ACHN (cell line): ENCODE measurements at regions not wholly inside any gene's neighbourhood (a gene's known extent, or its start where the extent isn't known, plus 50 kb on each side); places are given as distances from the start of the nearest gene placed in this dataset.
"Not testable (repeated sequence)": the region's sequence is repeated elsewhere in the genome, so short reads cannot be mapped to it uniquely, and the experiment has no call there.

ENCODE experiments used
- DNase-seq: peaks from one replicate; pipeline ENCODE4 v3.0.0-alpha.2; 2015
- in situ Hi-C: cut with HindIII; loops from 2 replicates; pipeline ENCODE4 v1.10.0; 2017; ENCODE audit warnings: low sequenced_read_pairs, low pct_ligation_motif_present, low pct_unique_long_range_greater_than_20kb

DNA sequence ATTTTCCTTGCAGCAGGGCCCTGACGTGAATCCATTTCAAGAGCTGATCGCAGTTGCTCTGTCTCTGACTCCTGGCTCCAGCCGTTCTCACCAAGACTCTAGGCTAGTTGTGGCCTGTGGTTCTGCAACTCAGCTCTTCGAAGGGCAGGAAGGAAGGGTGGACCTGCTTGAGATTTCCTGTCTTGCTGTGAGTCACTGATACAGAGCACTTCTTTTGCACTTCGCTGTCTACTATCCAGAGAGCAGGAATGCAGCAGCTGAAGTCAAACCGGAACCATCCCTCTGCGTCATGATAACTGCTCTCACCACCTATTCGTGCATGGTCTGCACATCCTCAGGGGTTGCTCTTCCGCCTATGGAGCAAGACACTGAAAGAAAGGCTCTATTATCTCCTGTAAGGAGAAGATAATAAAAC lies 59.7 kb downstream of the RAP2B start:
- in situ Hi-C loops, result no loop called here
- DNase-seq, result peak; percentile 2

DNA sequence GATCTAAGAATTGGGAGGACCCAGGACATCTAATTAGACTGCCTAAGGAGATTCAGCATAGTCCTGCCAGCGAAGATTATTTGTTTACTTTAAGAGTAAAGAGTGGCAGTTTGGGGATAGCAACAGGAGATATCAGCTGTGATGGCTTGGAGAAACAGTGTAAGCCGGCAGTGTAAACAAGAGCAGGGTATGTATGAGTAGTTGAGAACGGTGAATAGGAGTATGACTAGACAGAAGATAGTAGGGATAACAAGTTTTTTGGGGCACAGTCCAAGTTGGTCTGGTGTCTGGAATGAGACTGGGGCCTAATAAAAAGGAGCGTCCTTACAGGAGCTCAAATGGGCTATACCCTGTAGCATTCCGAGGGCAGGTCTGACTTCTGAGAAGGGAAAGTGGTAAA lies 64.9 kb downstream of the RAP2B start:
- in situ Hi-C loops, DNase-seq: not testable (repeated sequence)

DNA sequence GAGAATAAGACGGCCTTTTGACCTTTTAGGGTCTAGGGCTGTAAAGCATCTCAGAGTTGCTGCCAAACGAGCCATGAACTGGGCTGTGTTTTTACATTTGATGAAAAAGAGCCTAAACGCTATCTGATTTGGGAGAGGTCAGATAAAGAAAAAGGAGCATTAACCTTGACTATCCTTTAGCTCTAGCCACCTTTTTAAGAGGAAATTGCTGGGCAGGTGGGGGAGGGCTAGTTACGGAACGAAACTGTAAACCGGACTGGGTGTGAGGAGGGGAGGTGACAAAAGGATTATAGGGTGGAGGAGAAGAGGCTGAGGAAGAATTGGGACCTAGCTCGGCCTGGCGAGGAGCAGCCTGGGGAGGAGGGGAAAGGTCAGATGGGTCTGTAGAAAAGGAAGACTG lies 68.4 kb downstream of the RAP2B start:
- in situ Hi-C loops, DNase-seq: not testable (repeated sequence)

GRCh38 chr3:153231245-153231644 lies 69.2 kb downstream of the RAP2B start:
- in situ Hi-C loops, result not testable (repeated sequence)

DNA sequence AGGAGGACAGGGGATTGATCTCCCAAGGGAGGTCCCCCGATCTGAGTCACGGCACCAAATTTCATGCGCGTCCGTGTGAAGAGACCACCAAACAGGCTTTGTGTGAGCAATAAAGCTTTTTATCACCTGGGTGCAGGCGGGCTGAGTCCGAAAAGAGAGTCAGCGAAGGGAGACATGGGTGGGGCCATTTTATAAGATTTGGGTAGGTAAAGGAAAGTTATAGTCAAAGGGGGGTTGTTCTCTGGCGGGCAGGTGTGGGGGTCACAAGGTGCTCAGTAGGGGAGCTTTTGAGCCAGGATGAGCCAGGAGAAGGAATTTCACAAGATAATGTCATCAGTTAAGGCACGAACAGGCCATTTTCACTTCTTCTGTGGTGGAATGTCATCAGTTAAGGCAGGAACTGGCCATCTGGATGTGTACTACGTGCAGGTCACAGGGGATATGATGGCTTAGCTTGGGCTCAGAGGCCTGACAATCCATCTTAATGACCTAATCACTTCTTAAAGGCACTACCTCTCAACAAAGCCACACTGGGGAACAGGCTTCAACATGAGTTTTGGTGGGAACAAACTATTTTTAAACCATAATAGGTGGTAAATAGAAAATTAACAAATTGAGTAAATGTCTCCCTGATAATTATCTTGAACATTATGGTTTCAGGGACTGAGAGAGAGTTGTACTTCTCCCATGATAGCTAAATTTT lies 70.2 kb downstream of the RAP2B start:
- DNase-seq, in situ Hi-C loops: not testable (repeated sequence)

More at GRCh38 chr3:153231245-153231644, 69.2 kb downstream of the RAP2B start:
- DNase-seq, result not testable (repeated sequence)

GRCh38 chr3:153232851-153233271 lies 70.8 kb downstream of the RAP2B start:
- no peak for DNase-seq
- in situ Hi-C loops, result no loop called here

DNA sequence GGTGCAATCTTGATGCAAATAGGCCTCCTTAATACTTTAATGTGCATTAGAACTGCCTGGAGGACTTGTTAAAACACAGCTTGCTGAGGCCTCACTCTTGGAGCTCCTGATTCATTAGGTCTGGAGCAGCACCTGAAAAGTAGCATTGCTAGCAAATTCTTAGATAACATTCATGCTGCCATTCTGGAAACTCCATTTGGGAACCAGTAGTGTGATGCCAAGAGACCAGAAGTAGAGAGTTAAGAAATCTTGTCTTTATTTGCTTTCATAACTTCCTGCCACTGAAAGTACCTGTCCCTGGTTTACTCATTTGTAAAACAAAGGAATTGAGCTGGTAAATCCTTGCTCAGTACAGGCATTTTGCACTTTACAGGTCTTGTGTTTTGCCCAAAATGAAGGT lies 72.0 kb downstream of the RAP2B start:
- in situ Hi-C loops, result no loop called here
- no peak for DNase-seq

DNA sequence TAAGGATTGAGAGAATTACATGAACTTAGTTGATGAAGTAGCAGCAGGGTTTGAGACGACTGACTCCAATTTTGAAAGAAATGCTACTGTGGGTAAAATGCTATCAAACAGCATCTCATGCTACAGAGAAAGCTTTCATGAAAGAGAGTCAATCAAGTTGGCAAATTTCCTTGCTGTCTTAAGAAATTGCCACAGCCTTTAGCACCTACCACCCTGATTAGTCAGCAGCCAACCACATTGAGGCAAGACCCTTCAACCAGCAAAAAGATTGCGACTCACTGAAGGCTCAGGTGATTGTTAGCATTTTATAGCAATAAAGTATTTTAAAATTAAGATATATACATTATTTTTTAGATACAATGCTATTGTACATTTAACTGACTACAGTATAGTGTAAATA lies 80.9 kb downstream of the RAP2B start:
- DNase-seq, result no peak
- in situ Hi-C loops, result no loop called here

DNA sequence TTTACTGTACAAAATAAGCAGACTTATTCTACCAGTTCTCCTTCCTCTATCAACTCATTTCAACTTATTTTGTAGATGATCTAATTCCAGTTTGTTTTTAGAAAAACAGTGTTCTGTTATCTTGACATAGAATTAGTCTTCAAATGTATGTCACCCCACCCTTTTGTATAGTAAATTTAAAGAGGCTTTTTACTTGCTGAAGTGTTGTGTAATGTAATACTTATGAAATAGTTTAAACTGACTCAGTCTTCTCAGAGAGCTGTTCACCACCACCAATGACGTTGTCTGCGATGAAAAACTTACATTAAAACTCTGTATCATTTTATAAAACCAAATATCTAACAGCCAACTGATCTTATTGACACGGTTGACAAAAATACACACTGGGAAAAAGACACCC lies 82.9 kb downstream of the RAP2B start:
- DNase-seq, result no peak
- in situ Hi-C loops, result no loop called here

GRCh38 chr3:153245661-153246060 lies 83.6 kb downstream of the RAP2B start:
- in situ Hi-C loops, result no loop called here
- no peak for DNase-seq

GRCh38 chr3:153246331-153246730 lies 84.3 kb downstream of the RAP2B start:
- no peak for DNase-seq
- in situ Hi-C loops, result no loop called here

GRCh38 chr3:153246806-153247205 lies 84.8 kb downstream of the RAP2B start:
- no peak for DNase-seq
- in situ Hi-C loops, result no loop called here

DNA sequence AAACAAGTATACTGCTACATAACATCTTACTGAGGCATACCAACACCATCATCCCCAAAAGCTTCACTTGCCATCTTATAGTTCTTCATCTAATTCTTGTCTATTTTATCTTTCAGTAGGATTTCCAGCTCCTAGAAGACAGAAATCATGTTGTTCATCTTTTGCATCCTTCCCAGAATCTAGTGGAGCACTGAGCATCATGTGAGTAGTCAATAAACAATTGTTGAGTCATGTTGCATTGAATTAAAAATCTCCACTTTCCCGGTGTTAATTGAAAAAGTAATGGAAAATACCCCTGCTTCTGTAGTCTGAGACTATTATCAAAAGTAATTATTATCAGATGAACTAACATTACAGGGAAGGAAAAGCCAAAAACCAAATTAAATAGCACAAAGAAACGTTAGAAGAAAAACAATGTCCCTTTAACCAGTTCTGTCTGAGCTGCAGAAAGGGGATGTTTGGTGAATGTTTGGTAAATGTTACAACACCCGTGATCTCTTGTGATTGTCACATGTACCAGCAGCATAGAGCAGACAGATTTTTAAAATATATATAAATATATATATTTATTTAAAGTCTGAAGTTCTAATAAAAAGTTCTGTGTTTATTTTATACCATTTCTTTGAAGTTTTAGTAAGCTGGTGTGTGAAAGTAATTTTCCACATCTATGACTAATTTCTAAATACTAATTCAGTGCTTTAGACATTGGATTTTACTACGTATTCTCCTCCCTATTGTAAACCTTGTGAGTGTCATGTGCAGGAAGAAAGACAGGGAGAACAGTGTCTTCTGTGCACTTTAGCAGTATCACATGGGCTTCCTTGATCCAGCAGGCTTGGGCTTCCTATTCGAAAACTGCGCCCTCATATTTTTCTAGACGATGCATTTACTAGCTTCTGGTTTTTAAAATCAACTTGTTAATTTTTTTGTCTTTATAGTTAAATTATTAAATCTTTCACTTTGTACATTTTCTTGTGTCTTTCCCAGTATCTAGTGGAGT lies 85.6 kb downstream of the RAP2B start:
- in situ Hi-C loops, result no loop called here
- no peak for DNase-seq

DNA sequence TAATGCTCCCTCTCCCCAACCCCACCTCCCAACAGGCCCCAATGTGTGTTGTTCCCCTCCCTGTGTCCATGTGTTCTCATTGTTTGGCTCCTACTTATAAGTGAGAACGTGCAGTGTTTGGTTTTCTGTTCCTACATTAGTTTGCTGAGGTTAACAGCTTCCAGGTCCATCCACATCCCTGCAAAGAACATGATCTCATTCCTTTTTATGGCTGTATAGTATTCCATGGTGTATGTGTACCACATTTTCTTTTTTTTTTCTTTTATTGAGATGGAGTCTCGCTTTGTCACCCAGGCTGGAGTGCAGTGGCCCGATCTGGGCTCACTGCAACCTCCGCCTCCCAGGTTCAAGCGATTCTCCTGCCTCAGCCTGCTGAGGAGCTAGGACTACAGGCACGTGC lies 86.8 kb downstream of the RAP2B start:
- DNase-seq, in situ Hi-C loops: not testable (repeated sequence)

- no peak for DNase-seq
These were observed 87.9 kb downstream of the RAP2B start for GRCh38 chr3:153249906-153250305.

GRCh38 chr3:153250446-153250845 lies 88.4 kb downstream of the RAP2B start:
- no peak for DNase-seq
- in situ Hi-C loops, result no loop called here

More at GRCh38 chr3:153249906-153250305, 87.9 kb downstream of the RAP2B start:
- in situ Hi-C loops, result no loop called here

GRCh38 chr3:153252963-153253362 lies 90.9 kb downstream of the RAP2B start:
- in situ Hi-C loops, result no loop called here
- DNase-seq, result no peak

- in situ Hi-C loops, result no loop called here
- no peak for DNase-seq
These were observed 92.3 kb downstream of the RAP2B start for GRCh38 chr3:153254361-153254760.

GRCh38 chr3:153257673-153258351 lies 95.8 kb downstream of the RAP2B start:
- no peak for DNase-seq
- in situ Hi-C loops, result no loop called here
